ENCODE measurements at regions not wholly inside any gene's neighbourhood (a gene's known extent, or its start where the extent isn't known, plus 50 kb on each side); places are given as distances from the start of the nearest gene placed in this dataset.

DNA sequence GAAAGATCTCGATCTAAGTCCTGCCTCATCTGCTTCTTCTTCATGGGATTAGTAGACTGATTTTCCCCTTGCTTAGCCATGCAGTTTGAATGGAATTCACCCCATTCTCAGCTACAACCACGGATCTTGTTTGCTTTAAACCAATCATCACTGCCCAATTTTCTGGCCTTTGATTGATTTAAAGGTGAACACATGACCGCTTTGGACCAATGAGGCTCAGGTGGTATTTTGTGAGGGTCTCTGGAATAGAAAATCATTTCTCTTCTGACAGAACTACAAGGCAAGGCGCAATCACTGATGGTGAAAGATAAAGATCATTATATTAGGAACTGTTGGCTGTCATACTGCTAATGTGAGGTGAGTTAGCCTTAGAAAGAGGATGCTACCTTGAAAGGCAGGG, 213.0 kb upstream of the PLEKHG7 start:
- no peaks in the 10 kb centered on the region for H3K27me3 ChIP-seq
- H3K27ac ChIP-seq: no peak overlapping the region
- H2AFZ ChIP-seq (replicated peaks): no peak overlapping the region
- H3K9ac ChIP-seq: no peak overlapping the region
- no peaks in the 10 kb centered on the region for H3K79me2 ChIP-seq (ENCODE audit: low read depth)
- H3K4me1 ChIP-seq: peaks cover 21% of the 10 kb centered on the region
- no peaks in the 10 kb centered on the region for H3K9me3 ChIP-seq (ENCODE audit: low read depth)
- no peak overlapping the region for H3K27ac Mint-ChIP-seq
- H3K4me2 ChIP-seq: no peak overlapping the region
- H3K9me3 Mint-ChIP-seq: peaks cover 2% of the 10 kb centered on the region
- H3K4me1 Mint-ChIP-seq: peaks cover 12% of the 10 kb centered on the region
- peaks cover 6% of the 10 kb centered on the region for H3F3A ChIP-seq (ENCODE audit: low read depth)
- no peak for DNase-seq (ENCODE audit: low spot score)
- TF ChIP-seq CTCF (IDR thresholded peaks at IDR 0.05) (no peak), EZH2phosphoT487 (IDR thresholded peaks at IDR 0.05) (no peak), EZH2 (IDR thresholded peaks at IDR 0.05) (no peak)
- H3K36me3 ChIP-seq: no peaks in the 10 kb centered on the region
- H4K20me1 ChIP-seq (ENCODE audit: low read depth): no peaks in the 10 kb centered on the region
- H3K36me3 Mint-ChIP-seq: peaks cover 4% of the 10 kb centered on the region
- H3K4me3 ChIP-seq: no peak overlapping the region
- H3K27me3 Mint-ChIP-seq (ENCODE audit: insufficient read depth, low read depth): peaks cover 2% of the 10 kb centered on the region
- H3K4me3 Mint-ChIP-seq: no peak overlapping the region

GRCh38 chr12:92488735-92489134, 214.1 kb upstream of the PLEKHG7 start:
- no peak for DNase-seq (ENCODE audit: low spot score)

DNA sequence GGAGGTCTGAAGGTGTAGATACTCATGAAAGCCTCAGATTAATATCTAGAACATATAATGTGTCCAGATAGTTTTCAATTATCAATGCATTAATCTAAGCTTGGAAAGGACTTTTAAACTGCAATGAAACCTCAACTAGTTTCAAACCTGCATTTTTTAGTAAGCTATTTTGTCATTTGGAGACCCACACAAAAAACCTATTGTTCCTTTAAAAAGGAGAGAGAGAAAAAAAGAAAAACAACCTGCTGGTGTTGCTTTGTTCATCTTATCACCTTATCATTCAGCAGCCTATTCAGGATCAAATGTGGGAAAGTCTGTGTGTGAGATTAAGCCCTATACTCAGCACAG, 215.7 kb upstream of the PLEKHG7 start:
- peaks cover 21% of the 10 kb centered on the region for H3K4me1 ChIP-seq
- no peaks in the 10 kb centered on the region for H3K9me3 ChIP-seq (ENCODE audit: low read depth)
- H4K20me1 ChIP-seq (ENCODE audit: low read depth): no peaks in the 10 kb centered on the region
- H2AFZ ChIP-seq (replicated peaks): no peak overlapping the region
- H3K36me3 ChIP-seq: no peaks in the 10 kb centered on the region
- no peak overlapping the region for H3K4me3 ChIP-seq
- H3K4me1 Mint-ChIP-seq: peaks cover 12% of the 10 kb centered on the region
- H3K36me3 Mint-ChIP-seq: no peaks in the 10 kb centered on the region
- H3K4me2 ChIP-seq: peak overlapping the region; percentile 39
- peaks cover 2% of the 10 kb centered on the region for H3K27me3 Mint-ChIP-seq (ENCODE audit: insufficient read depth, low read depth)
- DNase-seq (ENCODE audit: low spot score): peak; percentile 23
- H3F3A ChIP-seq (ENCODE audit: low read depth): peaks cover 6% of the 10 kb centered on the region
- no peak overlapping the region for H3K9ac ChIP-seq
- no peak for TF ChIP-seq EZH2 (IDR thresholded peaks at IDR 0.05)
- no peak for TF ChIP-seq EZH2phosphoT487 (IDR thresholded peaks at IDR 0.05)
- no peak for TF ChIP-seq CTCF (IDR thresholded peaks at IDR 0.05)
- no peaks in the 10 kb centered on the region for H3K79me2 ChIP-seq (ENCODE audit: low read depth)
- H3K4me3 Mint-ChIP-seq: no peak overlapping the region
- no peaks in the 10 kb centered on the region for H3K27me3 ChIP-seq
- no peak overlapping the region for H3K27ac Mint-ChIP-seq
- H3K27ac ChIP-seq: peak overlapping the region; percentile 11
- no peaks in the 10 kb centered on the region for H3K9me3 Mint-ChIP-seq

More at GRCh38 chr12:92488735-92489134, 214.1 kb upstream of the PLEKHG7 start:
- Histone ChIP-seq H4K20me1 (ENCODE audit: low read depth) (no peaks in the 10 kb centered on the region), H3K27ac (no peak overlapping the region), H3K27me3 (no peaks in the 10 kb centered on the region), H3K4me1 (peaks cover 21% of the 10 kb centered on the region), H3K4me2 (no peak overlapping the region), H3K36me3 (no peaks in the 10 kb centered on the region), H3K9ac (no peak overlapping the region), H3K79me2 (ENCODE audit: low read depth) (no peaks in the 10 kb centered on the region), H2AFZ (replicated peaks) (no peak overlapping the region), H3K4me3 (no peak overlapping the region), H3K9me3 (ENCODE audit: low read depth) (no peaks in the 10 kb centered on the region), H3F3A (ENCODE audit: low read depth) (peaks cover 6% of the 10 kb centered on the region)
- Mint-ChIP-seq H3K27me3 (ENCODE audit: insufficient read depth, low read depth) (peaks cover 2% of the 10 kb centered on the region), H3K4me3 (no peak overlapping the region), H3K36me3 (peaks cover 4% of the 10 kb centered on the region), H3K4me1 (peaks cover 12% of the 10 kb centered on the region), H3K9me3 (peaks cover 2% of the 10 kb centered on the region), H3K27ac (no peak overlapping the region)
- TF ChIP-seq CTCF (IDR thresholded peaks at IDR 0.05) (no peak), EZH2 (IDR thresholded peaks at IDR 0.05) (no peak), EZH2phosphoT487 (IDR thresholded peaks at IDR 0.05) (no peak)

Data from neural progenitor cell (in vitro differentiated cells).